SK-N-SH (cell line): ENCODE measurements at regions not wholly inside any gene's neighbourhood (a gene's known extent, or its start where the extent isn't known, plus 50 kb on each side); places are given as distances from the start of the nearest gene placed in this dataset.

ENCODE experiments used
- CTCF ChIA-PET: fragments of 300-600, 350-600 bp; formaldehyde crosslinking; extraction: SDS; loops from one replicate; lab custom pipeline; 2021; lab: Yijun Ruan, JAX
- POLR2A ChIA-PET: fragments of 350-600 bp; sonication (Branson Sonifier 250); formaldehyde crosslinking; extraction: SDS; loops from one replicate; lab custom pipeline; 2020; ENCODE audit warnings: antibody characterized with exemption, inconsistent platforms; lab: Yijun Ruan, JAX
- DNase-seq: peaks from one replicate; pipeline ENCODE4 v3.0.0; 2012
- H2AFZ ChIP-seq: fragments of 200-600 bp; sonication (generic); 2 replicates; pipeline ENCODE4 v1.8.1; 2016; ENCODE audit warnings: antibody characterized with exemption, mild to moderate bottlenecking, low read depth
- H3F3A ChIP-seq: fragments of 200-600 bp; sonication (generic); replicated peaks from 2 replicates; pipeline ENCODE3; 2016; ENCODE audit warnings: antibody characterized with exemption, mild to moderate bottlenecking; ENCODE audit not compliant: insufficient read depth
- H3K27ac ChIP-seq, 2 experiments: fragments of 200-500 bp in 1 of 2; fragments of 200-600 bp in 1 of 2; sonication (Bioruptor generic) in 1 of 2; sonication (generic), shearing (Covaris generic) in 1 of 2; 2 replicates each; pipeline versions ENCODE4 v1.5.1 to v1.6.1; 2014 to 2016; ENCODE audit warnings: low read depth in 2 of 2, inconsistent platforms in 1 of 2, low read length in 1 of 2, mild to moderate bottlenecking in 1 of 2, mixed read lengths in 1 of 2
- H3K27me3 ChIP-seq: fragments of 200-600 bp; sonication (generic), shearing (Covaris generic); 2 replicates; pipeline ENCODE4 v1.6.1; 2016; ENCODE audit warnings: mixed run types; ENCODE audit not compliant: insufficient read depth
- H3K36me3 ChIP-seq, 2 experiments: fragments of 200-500 bp in 1 of 2; fragments of 200-600 bp in 1 of 2; sonication (Bioruptor generic) in 1 of 2; sonication (generic) in 1 of 2; replicated peaks in 1 of 2; 2 replicates each; pipeline versions ENCODE3 to v1.5.1; 2014 to 2016; ENCODE audit warnings: low read length in 1 of 2, mild to moderate bottlenecking in 1 of 2; ENCODE audit not compliant: insufficient read depth in 2 of 2, control insufficient read depth in 1 of 2
- H3K4me1 ChIP-seq, 2 experiments: fragments of 200-500 bp in 1 of 2; fragments of 200-600 bp in 1 of 2; sonication (Bioruptor generic) in 1 of 2; sonication (generic), shearing (Covaris generic) in 1 of 2; 2 replicates each; pipeline versions ENCODE4 v1.5.1 to v1.6.1; 2014 to 2016; ENCODE audit warnings: low read depth in 1 of 2, low read length in 1 of 2, mixed run types in 1 of 2; ENCODE audit not compliant: insufficient read depth in 2 of 2, control insufficient read depth in 1 of 2
- H3K4me2 ChIP-seq: fragments of 200-600 bp; sonication (generic), shearing (Covaris generic); 2 replicates; pipeline ENCODE4 v1.6.1; 2017; ENCODE audit warnings: mixed run types
- H3K4me3 ChIP-seq, 2 experiments: fragments of 200-500 bp in 1 of 2; fragments of 200-600 bp in 1 of 2; sonication (Bioruptor generic) in 1 of 2; sonication (generic), shearing (Covaris generic) in 1 of 2; 2 replicates each; pipeline versions ENCODE4 v1.5.1 to v1.8.1; 2014 to 2016; ENCODE audit warnings: low read depth in 2 of 2, inconsistent platforms in 1 of 2, low read length in 1 of 2, mild to moderate bottlenecking in 1 of 2, mixed read lengths in 1 of 2, moderate library complexity in 1 of 2
- H3K79me2 ChIP-seq: fragments of 200-600 bp; sonication (generic); 2 replicates; pipeline ENCODE4 v1.8.1; 2017; ENCODE audit warnings: mild to moderate bottlenecking; ENCODE audit not compliant: insufficient read depth
- H3K9ac ChIP-seq: fragments of 200-600 bp; sonication (generic); 2 replicates; pipeline ENCODE4 v1.6.1; 2017; ENCODE audit warnings: mixed run types
- H3K9me2 ChIP-seq: fragments of 200-600 bp; sonication (generic); 2 replicates; pipeline ENCODE4 v1.6.1; 2017; ENCODE audit warnings: mixed run types
- H3K9me3 ChIP-seq: fragments of 200-600 bp; sonication (generic); 2 replicates; pipeline ENCODE4 v1.6.1; 2017; ENCODE audit warnings: mixed run types, mild to moderate bottlenecking, moderate library complexity
- H4K20me1 ChIP-seq: fragments of 200-600 bp; sonication (generic); 2 replicates; pipeline ENCODE4 v1.6.1; 2017; ENCODE audit warnings: mild to moderate bottlenecking, mixed run types; ENCODE audit not compliant: insufficient read depth
- CHD2 ChIP-seq: fragments of 150-350 bp; IDR thresholded peaks from 2 replicates; pipeline ENCODE4 v1.6.1; 2018; ENCODE audit warnings: low read length; ENCODE audit not compliant: partially characterized antibody
- CTCF ChIP-seq: fragments of 200-600 bp; sonication (generic); IDR thresholded peaks from 2 replicates; pipeline ENCODE4 v1.6.1; 2017; ENCODE audit warnings: antibody characterized with exemption, mild to moderate bottlenecking, moderate library complexity
- EZH2phosphoT487 ChIP-seq: fragments of 200-600 bp; sonication (generic); IDR thresholded peaks from 2 replicates; pipeline ENCODE4 v1.6.1; 2017; ENCODE audit warnings: low read depth, mixed run types, mild to moderate bottlenecking, antibody characterized with exemption, moderate library complexity, borderline replicate concordance
- FOSL2 ChIP-seq: IDR thresholded peaks from 2 replicates; pipeline ENCODE4 v1.4.0; 2012; ENCODE audit warnings: low read depth, mild to moderate bottlenecking, moderate library complexity, borderline replicate concordance
- FOXJ3 ChIP-seq: sonication (generic); formaldehyde crosslinking; IDR thresholded peaks from 2 replicates; pipeline ENCODE4 v1.5.1; 2020; ENCODE audit warnings: mild to moderate bottlenecking, missing genetic modification reagents
- GABPA ChIP-seq: IDR thresholded peaks from 2 replicates; pipeline ENCODE4 v1.4.0; 2012; ENCODE audit warnings: low read depth, mild to moderate bottlenecking
- IRF3 ChIP-seq: fragments of 150-350 bp; IDR thresholded peaks from 2 replicates; pipeline ENCODE4 v1.6.1; 2016; ENCODE audit warnings: mild to moderate bottlenecking, low read depth, low read length
- JUND ChIP-seq: IDR thresholded peaks from 2 replicates; pipeline ENCODE4 v1.4.0; 2012
- MEF2A ChIP-seq: IDR thresholded peaks from 2 replicates; pipeline ENCODE4 v1.4.0; 2012; ENCODE audit warnings: low read depth, borderline replicate concordance
- MXI1 ChIP-seq: IDR thresholded peaks from 2 replicates; pipeline ENCODE4 v1.6.1; 2012; ENCODE audit warnings: mild to moderate bottlenecking, low read depth, low read length, improper control_type of control experiment
- NFIC ChIP-seq: IDR thresholded peaks from 2 replicates; pipeline ENCODE4 v1.4.0; 2012; ENCODE audit warnings: borderline replicate concordance
- NRF1 ChIP-seq: IDR thresholded peaks from 2 replicates; pipeline ENCODE4 v1.6.1; 2012; ENCODE audit warnings: low read depth, mild to moderate bottlenecking, low read length
- POLR2AphosphoS5 ChIP-seq: IDR thresholded peaks from 2 replicates; pipeline ENCODE4 v1.6.1; 2012; ENCODE audit warnings: low read depth, low read length
- SIN3A ChIP-seq: IDR thresholded peaks from 2 replicates; pipeline ENCODE4 v1.6.1; 2012; ENCODE audit warnings: low read depth, mild to moderate bottlenecking, low read length, moderate library complexity, borderline replicate concordance
- SMC3 ChIP-seq: IDR thresholded peaks from 2 replicates; pipeline ENCODE4 v1.6.1; 2012; ENCODE audit warnings: low read depth, low read length, improper control_type of control experiment
- TAF1 ChIP-seq: IDR thresholded peaks from 2 replicates; pipeline ENCODE4 v1.6.1; 2012; ENCODE audit warnings: low read depth, mild to moderate bottlenecking, low read length, moderate library complexity, borderline replicate concordance
- TCF12 ChIP-seq: IDR thresholded peaks from 2 replicates; pipeline ENCODE4 v1.4.0; 2012
- TEAD4 ChIP-seq: IDR thresholded peaks from 2 replicates; pipeline ENCODE4 v1.4.0; 2012; ENCODE audit warnings: mild to moderate bottlenecking, borderline replicate concordance; ENCODE audit not compliant: insufficient read depth
- USF1 ChIP-seq: IDR thresholded peaks from 2 replicates; pipeline ENCODE4 v1.4.0; 2012; ENCODE audit warnings: low read depth, borderline replicate concordance
- YY1 ChIP-seq: IDR thresholded peaks from 2 replicates; pipeline ENCODE4 v1.4.0; 2012; ENCODE audit warnings: low read depth, mild to moderate bottlenecking
- WGBS: methylation state at CpG from one replicate; pipeline ENCODE4 v1.1.6; 2017; ENCODE audit warnings: low lambda C conversion rate; 5-methylcytosine and 5-hydroxymethylcytosine counted together
- TF ChIP-seq, protein P1 (sequence below): IDR thresholded peaks from 2 replicates; pipeline ENCODE4 v1.4.0; 2012; ENCODE audit warnings: low read depth, borderline replicate concordance

- H2AFZ ChIP-seq = no peak overlapping the region
- H3K9ac ChIP-seq = no peak overlapping the region
- no peaks in the 10 kb centered on the region for H3K9me2 ChIP-seq
- no peaks in the 10 kb centered on the region for H3K27me3 ChIP-seq
- no peak overlapping the region for H3K4me2 ChIP-seq
- DNase-seq = no peak
- no peak overlapping the region for H3K27ac ChIP-seq
- H3K36me3 ChIP-seq = no peaks in the 10 kb centered on the region
- TF ChIP-seq POLR2AphosphoS5 = no peak
- TF ChIP-seq TAF1 = no peak
- no peak for TF ChIP-seq IRF3
- no peak for TF ChIP-seq GABPA
- no peak for TF ChIP-seq SMC3
- TF ChIP-seq USF1 = no peak
- TF ChIP-seq SIN3A = no peak
- no peak for TF ChIP-seq NFIC
- no peak for TF ChIP-seq TEAD4
- TF ChIP-seq YY1 = no peak
- no peak for TF ChIP-seq CTCF
- no peak for TF ChIP-seq FOSL2
- TF ChIP-seq CHD2 = no peak
- no peaks in the 10 kb centered on the region for H3K9me3 ChIP-seq
- no peaks in the 10 kb centered on the region for H3K79me2 ChIP-seq
- no peaks in the 10 kb centered on the region for H4K20me1 ChIP-seq
- WGBS = 15% methylated on average over 2 of the region's 2 CpGs
- 0 out of 4 replicates have a peak, but pooled peaks cover 0 to 4% of the 10 kb centered on the region in 2 experiments for H3K4me1 ChIP-seq
- CTCF ChIA-PET = no interaction called here
- POLR2A ChIA-PET = no interaction called here
- H3F3A ChIP-seq = peaks cover 3% of the 10 kb centered on the region
- no peak overlapping the region for H3K4me3 ChIP-seq
Measured at GRCh38 chr4:177737387-177737940, 295.2 kb upstream of the AGA start.

DNA sequence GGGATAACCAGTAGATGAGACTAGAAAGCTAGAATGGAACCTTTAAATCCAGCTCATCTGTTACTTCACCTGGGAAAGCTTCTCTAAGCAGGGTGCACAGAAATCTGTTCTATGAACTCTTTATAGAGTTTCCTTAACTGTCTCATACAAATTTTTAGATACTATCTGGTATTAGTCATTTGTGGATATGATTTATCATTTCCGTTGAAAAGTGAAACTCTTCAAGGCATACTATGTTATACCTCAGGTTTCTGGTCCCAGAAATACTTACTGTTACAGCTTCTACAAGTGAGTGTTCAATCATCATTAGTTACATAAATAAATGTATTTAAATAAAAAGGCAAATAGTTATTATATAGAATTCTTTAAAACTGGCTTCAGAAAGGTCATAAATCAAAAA, 298.3 kb upstream of the AGA start:
- Histone ChIP-seq H3K4me1 (0 out of 4 replicates have a peak, but pooled peaks cover 0 to 4% of the 10 kb centered on the region in 2 experiments), H3K4me3 (no peak overlapping the region), H3K27me3 (no peaks in the 10 kb centered on the region), H4K20me1 (no peaks in the 10 kb centered on the region), H3K27ac (no peak overlapping the region), H3K36me3 (no peaks in the 10 kb centered on the region), H3K9me3 (no peaks in the 10 kb centered on the region), H3K9me2 (no peaks in the 10 kb centered on the region), H3F3A (peaks cover 3% of the 10 kb centered on the region), H3K4me2 (peak overlapping the region; percentile 17; the same call in 1 of the 2 replicates), H3K9ac (no peak overlapping the region), H2AFZ (no peak overlapping the region), H3K79me2 (no peaks in the 10 kb centered on the region)
- ChIA-PET POLR2A (no interaction called here), CTCF (interaction anchor here (0.9 kb wide), 1 partner anchor 20 kb away, joined by 3 read pairs; no protein-coding TSS in a partner anchor)
- DNase-seq = no peak
- 2% methylated on average over 1 of the region's 1 CpG for WGBS
- no peak for TF ChIP-seq CHD2
- no peak for TF ChIP-seq GABPA
- no peak for TF ChIP-seq NRF1
- TF ChIP-seq TCF12 = peak; percentile 30; the same call in 1 of the 2 replicates
- TF ChIP-seq TEAD4 = no peak
- TF ChIP-seq FOXJ3 (CRISPR knock-in tag) = no peak
- no peak for TF ChIP-seq USF1
- TF ChIP-seq SIN3A = no peak
- TF ChIP-seq TAF1 = no peak
- peak; percentile 31; the same call in 1 of the 2 replicates for TF ChIP-seq JUND
- peak; percentile 31; the same call in 1 of the 2 replicates for TF ChIP-seq FOSL2
- no peak for TF ChIP-seq SMC3
- TF ChIP-seq YY1 = no peak
- TF ChIP-seq MXI1 = no peak
- TF ChIP-seq EZH2phosphoT487 = no peak
- no peak for TF ChIP-seq MEF2A
- TF ChIP-seq, protein P1, sequence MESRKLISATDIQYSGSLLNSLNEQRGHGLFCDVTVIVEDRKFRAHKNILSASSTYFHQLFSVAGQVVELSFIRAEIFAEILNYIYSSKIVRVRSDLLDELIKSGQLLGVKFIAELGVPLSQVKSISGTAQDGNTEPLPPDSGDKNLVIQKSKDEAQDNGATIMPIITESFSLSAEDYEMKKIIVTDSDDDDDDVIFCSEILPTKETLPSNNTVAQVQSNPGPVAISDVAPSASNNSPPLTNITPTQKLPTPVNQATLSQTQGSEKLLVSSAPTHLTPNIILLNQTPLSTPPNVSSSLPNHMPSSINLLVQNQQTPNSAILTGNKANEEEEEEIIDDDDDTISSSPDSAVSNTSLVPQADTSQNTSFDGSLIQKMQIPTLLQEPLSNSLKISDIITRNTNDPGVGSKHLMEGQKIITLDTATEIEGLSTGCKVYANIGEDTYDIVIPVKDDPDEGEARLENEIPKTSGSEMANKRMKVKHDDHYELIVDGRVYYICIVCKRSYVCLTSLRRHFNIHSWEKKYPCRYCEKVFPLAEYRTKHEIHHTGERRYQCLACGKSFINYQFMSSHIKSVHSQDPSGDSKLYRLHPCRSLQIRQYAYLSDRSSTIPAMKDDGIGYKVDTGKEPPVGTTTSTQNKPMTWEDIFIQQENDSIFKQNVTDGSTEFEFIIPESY = no peak
